Body of pancreas (tissue), 4 donors: ENCODE measurements at regions not wholly inside any gene's neighbourhood (a gene's known extent, or its start where the extent isn't known, plus 50 kb on each side); places are given as distances from the start of the nearest gene placed in this dataset.

Experiments
- ATAC-seq: fragments of 150-250 bp; one replicate; pipeline ENCODE4 v1.9.1; 2016
- DNase-seq, 4 donors: peaks; one replicate each; pipeline ENCODE4 v3.0.0-alpha.2; 2019
- H3K27ac ChIP-seq, 4 donors: fragments of 200-600 bp; sonication (generic); 1 replicate in 3 of 4; 2 replicates in 1 of 4; pipeline versions ENCODE4 v1.5.1 to v1.6.1; 2016 to 2019; ENCODE audit warnings: mild to moderate bottlenecking in 1 of 4, mixed read lengths in 1 of 4, moderate library complexity in 1 of 4
- H3K27me3 ChIP-seq, 2 donors: fragments of 200-600 bp; sonication (generic); one replicate each; pipeline ENCODE4 v1.6.0; 2016; ENCODE audit warnings: mild to moderate bottlenecking in 1 of 2
- H3K36me3 ChIP-seq, 2 donors: fragments of 200-600 bp; sonication (generic); replicated peaks in 1 of 2; 2 replicates each; pipeline ENCODE4 v1.5.1; 2016; ENCODE audit warnings: low read depth in 2 of 2; ENCODE audit not compliant: insufficient read depth in 1 of 2
- H3K4me1 ChIP-seq: fragments of 200-600 bp; sonication (generic); one replicate; pipeline ENCODE4 v1.6.0; 2016
- H3K4me3 ChIP-seq, 2 donors: fragments of 200-600 bp; sonication (generic); 1 replicate in 1 of 2; 2 replicates in 1 of 2; pipeline ENCODE4 v1.5.1; 2016 to 2019
- H3K9me3 ChIP-seq, 3 donors: fragments of 200-600 bp; sonication (generic); 1 replicate in 2 of 3; 2 replicates in 1 of 3; pipeline ENCODE4 v1.5.1; 2016
- CTCF ChIP-seq, 7 experiments: fragments of 450-650 bp in 4 of 7; fragments of 200-600 bp in 3 of 7; sonication (generic) in 3 of 7; IDR thresholded peaks; one replicate each; pipeline ENCODE4 v1.5.1; 2016 to 2019; ENCODE audit warnings: antibody characterized with exemption in 7 of 7
- POLR2A ChIP-seq, 3 donors: fragments of 450-650 bp; IDR thresholded peaks; one replicate each; pipeline ENCODE4 v1.6.1; 2016; ENCODE audit warnings: antibody characterized with exemption in 3 of 3, mild to moderate bottlenecking in 2 of 3
- WGBS, 2 donors: methylation state at CpG; one replicate each; pipeline ENCODE4 v1.1.5; 2017; 5-methylcytosine and 5-hydroxymethylcytosine counted together
- intact Hi-C: fragments of 100-400 bp; cut with DNase I; formaldehyde crosslinking; loops from one replicate; pipeline ENCODE4 v1.15.1; 2023

- Histone ChIP-seq H3K27me3 (peaks cover 0 to 5% of the 10 kb centered on the region in 2 donors), H3K4me3 (no peak overlapping the region), H3K4me1 (peaks cover 3% of the 10 kb centered on the region), H3K27ac (no peak overlapping the region), H3K36me3 (no peaks in the 10 kb centered on the region), H3K9me3 (no peaks in the 10 kb centered on the region)
- intact Hi-C loops, result no loop called here
- 1 to 5% methylated on average over 29 to 66 of the region's 66 CpGs for WGBS, 2 donors
- DNase-seq, result no peak
- TF ChIP-seq POLR2A (IDR thresholded peaks at IDR 0.05), result no peak
- TF ChIP-seq CTCF (IDR thresholded peaks at IDR 0.05), result no peak
- no peak for ATAC-seq
Observed at GRCh38 chr1:38578271-38578951, 281.2 kb downstream of the RRAGC start.

- intact Hi-C loops, result no loop called here
- DNase-seq, result no peak
- Histone ChIP-seq H3K27me3 (peaks cover 0 to 5% of the 10 kb centered on the region in 2 donors), H3K9me3 (no peaks in the 10 kb centered on the region), H3K4me1 (peaks cover 3% of the 10 kb centered on the region), H3K4me3 (no peak overlapping the region), H3K36me3 (no peaks in the 10 kb centered on the region), H3K27ac (no peak overlapping the region)
- no peak for ATAC-seq
- WGBS, 2 donors, result 5 to 7% methylated on average over 5 of the region's 5 CpGs
- no peak for TF ChIP-seq POLR2A (IDR thresholded peaks at IDR 0.05)
- TF ChIP-seq CTCF (IDR thresholded peaks at IDR 0.05), result no peak
Observed at GRCh38 chr1:38577937-38578270, 281.7 kb downstream of the RRAGC start.

DNA sequence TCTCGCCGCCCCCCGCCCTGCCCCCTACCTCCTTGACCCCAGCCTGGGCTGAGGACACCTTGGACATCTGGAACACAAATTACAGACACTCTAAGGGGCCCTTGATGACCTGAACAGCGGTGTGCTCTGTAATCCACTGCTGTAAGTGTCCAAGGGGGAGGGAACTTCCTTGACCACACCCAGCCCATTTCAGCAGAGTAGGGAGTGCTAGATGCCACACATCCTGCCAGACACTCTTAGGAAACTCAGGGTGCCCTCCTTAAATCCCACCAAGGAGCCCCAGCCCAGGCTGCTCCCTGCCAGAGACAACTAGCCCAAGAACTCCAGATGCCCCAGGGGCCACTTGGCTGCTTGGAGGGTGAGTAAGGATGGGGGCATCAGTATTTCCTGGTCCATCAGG, 282.2 kb downstream of the RRAGC start:
- intact Hi-C loops, result no loop called here
- Histone ChIP-seq H3K36me3 (no peaks in the 10 kb centered on the region), H3K27me3 (peaks cover 0 to 5% of the 10 kb centered on the region in 2 donors), H3K4me1 (peaks cover 3% of the 10 kb centered on the region), H3K9me3 (no peaks in the 10 kb centered on the region), H3K4me3 (no peak overlapping the region), H3K27ac (no peak overlapping the region)
- TF ChIP-seq CTCF (IDR thresholded peaks at IDR 0.05) (no peak), POLR2A (IDR thresholded peaks at IDR 0.05) (no peak)
- WGBS, 2 donors, result 30 to 32% methylated on average over 4 of the region's 4 CpGs
- DNase-seq, result no peak
- ATAC-seq, result no peak

DNA sequence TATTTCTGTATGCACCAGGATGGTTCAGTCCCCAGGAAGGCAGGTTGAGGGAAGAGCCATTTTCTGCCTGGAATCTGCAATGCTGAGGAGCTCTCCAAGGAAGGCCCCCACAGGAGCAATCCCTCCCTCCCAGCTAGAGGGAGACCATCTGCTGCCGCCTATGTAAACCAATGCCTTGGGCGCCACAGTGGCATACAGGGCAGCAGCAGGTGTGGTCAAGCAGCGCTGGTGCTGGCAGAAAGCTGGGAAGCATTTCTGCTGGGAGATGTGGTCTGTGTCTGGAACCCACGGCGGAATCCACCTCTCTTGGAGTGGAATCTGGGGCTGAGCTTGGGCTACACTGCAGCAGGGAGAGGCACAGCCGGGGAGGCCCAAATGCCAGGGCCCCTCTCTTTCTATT, 283.3 kb downstream of the RRAGC start:
- peaks cover 3% of the 10 kb centered on the region for H3K4me1 ChIP-seq
- TF ChIP-seq POLR2A (IDR thresholded peaks at IDR 0.05), result no peak
- no peak for TF ChIP-seq CTCF (IDR thresholded peaks at IDR 0.05)
- no peak overlapping the region for H3K4me3 ChIP-seq
- intact Hi-C loops, result no loop called here
- ATAC-seq, result no peak
- no peak overlapping the region for H3K27ac ChIP-seq
- DNase-seq, result no peak
- no peaks in the 10 kb centered on the region for H3K36me3 ChIP-seq
- no peaks in the 10 kb centered on the region for H3K9me3 ChIP-seq
- peaks cover 0 to 5% of the 10 kb centered on the region in 2 donors for H3K27me3 ChIP-seq
- 52 to 55% methylated on average over 1 to 6 of the region's 6 CpGs for WGBS, 2 donors

DNA sequence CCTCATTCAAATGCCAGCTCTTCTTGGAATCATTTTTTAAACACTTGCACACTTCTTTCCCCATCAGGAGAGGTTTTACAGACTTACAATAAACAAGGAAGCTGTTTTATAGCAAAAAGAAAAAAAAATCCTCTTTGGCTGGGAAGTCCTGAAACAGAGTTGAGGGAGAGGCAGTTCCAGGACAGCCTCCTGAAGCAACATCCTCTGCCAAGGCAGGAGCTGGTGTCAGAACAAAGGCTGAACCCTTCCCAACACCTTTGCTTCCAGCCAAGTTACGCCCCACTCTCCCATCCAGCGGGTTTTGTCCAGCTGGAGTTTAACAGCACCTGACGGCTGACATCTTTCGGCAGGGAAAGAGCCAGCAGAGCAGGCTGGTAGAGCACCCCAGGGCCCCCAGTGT, 287.8 kb downstream of the RRAGC start:
- WGBS, 2 donors, result 28 to 69% methylated on average over 4 of the region's 4 CpGs
- H3K27ac ChIP-seq, result no peak overlapping the region
- ATAC-seq (no peak), DNase-seq (no peak)
- no peak for TF ChIP-seq POLR2A (IDR thresholded peaks at IDR 0.05)
- no peak for TF ChIP-seq CTCF (IDR thresholded peaks at IDR 0.05)
- no peaks in the 10 kb centered on the region for H3K9me3 ChIP-seq
- intact Hi-C loops, result no loop called here
- no peaks in the 10 kb centered on the region for H3K4me1 ChIP-seq
- no peak overlapping the region for H3K4me3 ChIP-seq
- H3K36me3 ChIP-seq, result no peaks in the 10 kb centered on the region
- H3K27me3 ChIP-seq, result no peaks in the 10 kb centered on the region
